GM19324 (cell line): ENCODE measurements at regions not wholly inside any gene's neighbourhood (a gene's known extent, or its start where the extent isn't known, plus 50 kb on each side); places are given as distances from the start of the nearest gene placed in this dataset.
"Not testable (repeated sequence)": the region's sequence is repeated elsewhere in the genome, so short reads cannot be mapped to it uniquely, and the experiment has no call there.

ENCODE experiments used
- ATAC-seq: cut with Tn5 transposase; IDR thresholded peaks from one replicate; pipeline ENCODE4 v1.9.1; 2021; ENCODE audit warnings: mild to moderate bottlenecking, moderate library complexity; ENCODE audit not compliant: unreplicated experiment, low FRiP score

DNA sequence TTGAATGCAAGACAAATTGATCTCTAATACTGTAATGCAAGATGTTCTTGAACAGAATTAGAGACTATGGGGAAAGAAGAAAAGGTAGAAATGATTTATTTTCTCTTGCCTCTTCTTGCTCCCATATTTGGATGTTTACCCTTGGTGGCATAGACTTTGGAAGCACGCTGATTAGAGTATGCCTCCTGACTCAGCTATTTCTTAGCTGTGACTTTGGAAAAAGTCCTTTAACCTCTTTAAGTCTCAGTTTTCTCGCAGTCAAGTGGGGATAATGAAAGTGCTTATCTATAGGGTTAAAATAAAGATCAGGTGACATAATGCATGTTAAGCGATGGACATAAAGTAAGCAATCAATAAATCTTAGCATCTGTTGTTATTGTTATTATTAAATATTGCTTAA lies 545.5 kb downstream of the GLUD2 start:
- ATAC-seq = no peak

DNA sequence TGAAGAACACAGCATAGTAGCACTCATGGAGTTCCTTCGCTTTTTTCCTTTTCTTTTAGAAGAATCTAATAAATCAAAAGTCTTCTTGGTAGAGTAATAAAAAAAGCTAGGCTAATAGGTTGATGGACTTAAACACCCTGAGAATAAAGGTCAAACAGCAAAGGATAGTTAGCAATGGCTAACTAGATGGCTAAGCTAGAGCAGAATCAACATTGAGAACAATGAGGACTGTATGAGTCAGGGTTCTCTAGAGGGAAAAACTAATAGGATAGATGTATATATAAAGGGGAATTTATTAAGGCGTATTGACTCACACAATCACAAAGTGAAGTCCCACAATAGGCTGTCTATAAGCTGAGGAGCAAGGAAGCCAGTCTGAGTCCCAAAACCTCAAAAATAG lies 550.9 kb downstream of the GLUD2 start:
- ATAC-seq = no peak

DNA sequence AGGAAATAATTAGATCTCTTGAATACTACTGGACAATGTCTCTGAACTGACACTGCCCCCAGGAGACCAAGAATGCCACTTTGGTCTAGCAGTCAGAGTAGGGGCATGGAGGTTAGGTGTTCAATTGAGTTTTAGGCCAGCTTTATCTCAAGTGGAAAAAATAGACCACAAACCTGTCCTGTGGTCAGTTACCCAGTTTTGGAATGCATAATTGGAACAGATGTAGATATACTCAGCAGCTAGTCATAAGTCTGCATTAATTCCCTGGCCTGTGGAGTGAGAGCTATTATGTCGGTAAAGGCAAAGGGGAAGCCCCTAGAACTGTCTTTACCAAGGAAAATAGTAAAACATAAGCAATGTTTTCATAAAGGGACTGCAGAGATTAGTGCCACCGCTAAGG lies 587.7 kb downstream of the GLUD2 start:
- ATAC-seq = no peak

DNA sequence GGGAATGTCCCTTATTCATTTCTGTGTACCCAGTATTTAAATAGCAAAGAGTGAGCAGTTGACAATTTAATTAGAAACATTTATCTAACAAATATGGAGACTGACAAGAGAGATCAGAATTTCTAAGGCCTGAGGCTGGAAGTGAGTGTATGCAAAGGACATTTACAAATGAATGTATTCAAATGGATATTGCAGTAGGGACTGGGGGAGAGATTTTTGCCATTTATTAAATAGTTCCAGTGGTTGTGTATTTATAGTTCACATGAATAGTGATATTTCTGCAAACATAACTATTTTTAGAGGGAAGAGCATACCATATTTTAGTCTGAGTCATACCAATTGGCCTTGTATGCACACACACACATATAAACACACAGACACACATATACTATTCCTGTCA lies 592.4 kb downstream of the GLUD2 start:
- ATAC-seq = no peak

DNA sequence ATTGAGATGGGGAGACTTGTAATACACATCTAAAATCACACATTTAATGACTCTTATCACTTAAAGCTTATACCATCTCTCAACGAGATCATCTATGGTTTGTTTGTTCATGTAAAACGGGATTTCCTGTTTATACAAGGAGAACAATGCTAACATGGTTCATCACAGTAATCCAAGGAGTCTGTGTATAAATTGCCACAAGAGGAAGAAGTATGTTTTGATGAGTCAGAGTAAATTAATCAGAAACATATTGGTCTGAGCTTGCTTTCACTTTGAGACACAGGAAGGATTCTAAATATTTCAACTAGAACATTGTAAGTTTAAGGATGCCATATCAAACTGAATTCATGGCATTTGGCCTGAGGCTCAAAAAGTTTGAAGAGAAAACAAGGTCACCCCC lies 594.1 kb downstream of the GLUD2 start:
- no peak for ATAC-seq

DNA sequence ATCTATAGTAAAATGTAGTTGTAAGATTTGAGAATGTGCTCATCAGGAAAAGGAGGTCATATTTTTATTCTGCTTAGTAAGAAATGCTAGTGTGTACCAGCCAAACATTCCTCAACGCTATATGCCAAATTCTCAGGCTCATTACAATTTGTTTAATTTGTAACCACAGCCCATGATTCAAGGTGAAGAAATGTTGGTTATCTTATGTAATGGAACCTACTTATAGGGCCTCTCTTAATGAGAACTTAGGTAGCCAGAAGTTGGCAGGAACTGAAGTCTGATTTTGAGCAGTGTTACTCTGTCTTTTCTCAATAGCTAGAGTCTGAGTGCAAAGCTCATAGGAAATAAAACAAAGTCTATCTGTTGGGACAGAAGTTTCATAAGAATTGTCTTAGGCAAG lies 595.0 kb downstream of the GLUD2 start:
- ATAC-seq = no peak

DNA sequence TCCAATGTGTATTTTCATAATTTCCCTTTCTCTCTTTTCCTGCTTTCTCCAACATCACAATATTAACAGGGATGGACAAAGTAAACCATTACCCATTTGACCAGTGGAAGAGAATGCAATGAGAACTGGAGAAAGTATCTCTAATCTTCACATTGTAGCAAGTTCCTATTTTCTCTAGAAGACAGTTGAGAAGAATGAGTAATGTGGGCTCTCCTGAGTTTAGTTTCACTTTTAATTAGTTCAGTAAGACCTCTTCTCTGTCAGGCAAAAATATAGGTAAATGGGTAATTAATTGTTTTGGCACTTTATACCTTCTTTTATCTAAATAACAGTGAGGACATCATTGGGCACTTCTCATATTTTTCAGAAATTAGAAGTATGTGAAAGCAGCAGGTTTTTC lies 602.0 kb downstream of the GLUD2 start:
- ATAC-seq = no peak

DNA sequence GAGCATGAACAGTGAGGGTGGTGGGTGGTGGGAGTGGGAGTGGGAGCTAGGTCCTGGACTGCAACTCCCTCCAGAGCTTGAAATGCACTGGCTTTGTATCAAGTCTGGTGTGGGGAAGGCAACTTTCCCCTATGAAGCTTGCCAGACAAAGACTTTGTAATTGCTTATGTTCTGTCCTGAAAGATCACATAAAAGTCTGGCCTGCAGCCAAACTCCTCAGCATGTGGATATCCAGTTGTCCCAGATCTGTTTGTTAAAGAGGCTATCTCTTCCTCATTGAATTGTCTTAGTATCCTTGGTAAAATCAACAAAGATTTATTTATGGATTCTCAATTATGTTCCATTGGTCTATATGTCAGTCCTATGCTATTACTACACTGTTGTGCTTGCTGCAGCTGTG lies 607.9 kb downstream of the GLUD2 start:
- ATAC-seq = no peak

DNA sequence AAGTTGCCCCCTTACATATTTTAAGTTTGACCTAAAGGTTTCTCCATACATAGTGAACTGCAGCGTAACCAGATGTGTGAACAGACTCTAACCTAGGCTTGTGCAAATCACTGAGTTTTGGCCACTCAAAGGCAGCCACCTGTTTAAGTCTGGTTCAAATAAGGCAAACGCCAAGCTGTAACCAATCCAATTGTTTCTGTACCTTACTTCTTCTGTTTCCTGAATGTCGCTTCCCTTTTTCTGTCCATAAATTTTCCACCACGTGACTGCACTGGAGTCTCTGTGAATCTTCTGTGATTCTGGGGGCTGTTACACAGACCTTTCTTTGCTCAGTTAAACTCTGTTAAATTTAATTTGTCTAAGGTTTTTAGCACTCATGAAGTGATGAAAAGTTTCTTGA lies 618.8 kb downstream of the GLUD2 start:
- no peak for ATAC-seq

DNA sequence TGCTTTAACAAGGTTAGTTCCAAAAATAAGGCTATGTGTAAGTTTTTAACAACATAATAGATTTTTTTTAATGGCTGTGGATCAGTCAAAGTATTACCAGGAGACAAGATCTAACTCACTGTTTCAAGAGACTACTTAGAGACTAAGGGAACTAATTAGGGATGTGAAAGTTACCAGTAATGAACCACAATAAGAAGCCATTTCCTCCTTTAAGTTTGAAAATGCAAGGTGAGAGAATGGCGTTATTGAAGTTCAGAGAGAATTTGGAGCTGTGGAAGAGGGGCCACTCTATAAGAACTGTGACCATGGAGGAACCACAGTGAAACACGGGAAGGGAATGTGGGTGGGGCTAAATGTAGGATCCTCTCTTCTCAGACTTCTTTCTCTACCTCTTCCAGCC lies 624.2 kb downstream of the GLUD2 start:
- no peak for ATAC-seq

DNA sequence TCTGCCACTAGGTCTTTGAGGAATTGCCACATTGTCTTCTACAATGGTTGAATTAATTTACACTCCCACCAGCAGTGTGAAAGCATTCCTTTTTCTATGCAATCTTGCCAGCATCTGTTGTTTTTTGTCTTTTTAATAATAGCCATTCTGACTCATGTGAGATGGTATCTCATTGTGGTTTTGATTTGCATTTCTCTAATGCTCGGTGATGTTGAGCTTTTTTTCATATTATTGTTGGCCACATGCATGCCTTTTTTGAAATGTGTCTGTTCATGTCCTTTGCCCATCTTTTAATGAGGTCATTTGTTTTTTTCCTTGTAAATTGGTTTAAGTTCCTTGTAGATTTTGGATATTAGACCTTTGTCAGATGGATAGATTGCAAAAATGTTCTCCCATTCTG lies 661.8 kb downstream of the GLUD2 start:
- ATAC-seq = not testable (repeated sequence)

DNA sequence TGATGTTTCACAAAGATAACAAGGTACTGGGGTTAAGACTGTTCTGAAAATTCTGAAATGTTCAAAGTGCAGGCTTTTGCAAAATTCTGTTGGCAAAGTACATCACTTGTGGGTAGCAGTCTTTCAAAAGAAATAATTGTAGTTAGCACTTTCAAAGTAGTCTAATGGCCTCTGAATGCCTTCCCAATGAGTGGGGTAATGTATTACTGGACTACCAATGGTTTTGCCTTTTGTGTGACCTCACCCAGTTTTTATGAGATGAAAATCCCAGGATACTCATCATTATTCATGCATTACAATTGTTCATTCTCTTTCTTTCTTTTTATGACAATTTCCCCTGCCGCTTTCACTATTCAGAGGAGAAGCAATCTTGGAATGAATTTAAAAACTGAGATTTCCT lies 686.1 kb downstream of the GLUD2 start:
- no peak for ATAC-seq

DNA sequence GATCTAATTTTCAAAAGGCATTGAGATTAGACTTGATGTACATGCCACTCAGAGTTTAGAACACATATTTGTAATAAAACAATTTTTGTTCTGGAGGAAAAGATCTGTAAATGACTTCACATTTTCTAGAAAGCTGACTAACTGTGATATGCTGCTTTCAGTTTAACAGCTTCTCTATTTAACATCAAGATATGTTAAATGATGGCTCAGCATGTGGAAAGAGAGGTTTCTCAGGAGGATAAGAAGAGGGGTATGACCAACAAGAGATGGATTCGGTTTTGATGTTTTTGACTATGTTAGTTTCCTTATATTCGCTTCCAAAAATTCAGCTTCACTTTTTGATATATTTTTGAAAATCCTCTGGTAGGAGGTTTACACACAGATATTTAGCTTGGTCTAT lies 698.7 kb downstream of the GLUD2 start:
- no peak for ATAC-seq

DNA sequence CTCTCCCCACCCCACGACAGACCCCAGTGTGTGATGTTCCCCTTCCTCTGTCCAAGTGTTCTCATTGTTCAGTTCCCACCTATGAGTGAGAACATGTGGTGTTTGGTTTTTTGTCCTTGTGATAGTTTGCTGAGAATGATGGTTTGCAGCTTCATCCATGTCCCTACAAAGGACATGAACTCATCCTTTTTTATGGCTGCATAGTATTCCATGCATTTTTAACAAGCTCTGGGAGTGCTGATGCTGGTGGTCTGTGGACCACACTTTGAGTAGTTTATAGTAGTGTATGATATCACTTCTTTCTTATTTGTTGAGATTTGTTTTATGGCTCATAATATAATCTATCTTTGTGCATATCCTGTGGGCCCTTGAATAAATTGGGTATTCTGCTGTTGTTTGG lies 706.2 kb downstream of the GLUD2 start:
- ATAC-seq = not testable (repeated sequence)

DNA sequence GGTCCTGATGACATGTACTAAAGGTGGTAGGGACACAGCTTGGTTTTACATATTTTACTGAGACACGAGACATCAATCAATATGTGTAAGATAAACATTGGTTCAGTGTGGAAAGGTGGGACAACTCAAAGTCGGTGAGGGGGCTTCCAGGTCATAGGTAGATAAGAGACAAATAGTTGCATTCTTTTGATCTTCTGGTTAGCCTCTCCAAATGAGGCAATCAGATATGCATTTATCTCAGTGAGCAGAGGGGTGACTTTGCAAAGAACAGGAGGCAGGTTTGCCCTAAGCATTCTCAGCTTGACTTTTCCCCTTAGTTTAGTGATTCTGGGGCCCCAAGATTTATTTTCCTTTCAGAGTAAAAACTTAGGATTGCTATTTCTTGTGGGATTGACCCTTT lies 706.9 kb downstream of the GLUD2 start:
- ATAC-seq = no peak

DNA sequence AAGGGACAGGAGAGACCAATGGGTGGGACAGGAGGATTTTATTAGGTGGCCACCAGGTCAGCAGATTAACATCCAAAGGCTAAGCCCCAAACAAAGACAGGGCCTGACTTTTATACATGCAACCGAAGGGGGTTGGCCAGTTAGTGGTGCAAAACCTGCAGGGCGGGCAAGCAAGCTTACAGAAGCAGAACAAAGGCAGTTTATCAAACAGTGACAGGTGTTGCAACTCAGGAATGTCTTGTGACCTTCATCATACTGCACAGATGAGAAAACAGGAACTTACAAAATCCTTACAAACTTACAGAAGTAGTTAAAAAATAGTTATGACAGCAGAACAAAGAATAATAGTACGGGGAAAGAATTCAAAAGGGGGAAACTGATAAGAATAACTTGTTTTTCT lies 708.1 kb downstream of the GLUD2 start:
- no peak for ATAC-seq

DNA sequence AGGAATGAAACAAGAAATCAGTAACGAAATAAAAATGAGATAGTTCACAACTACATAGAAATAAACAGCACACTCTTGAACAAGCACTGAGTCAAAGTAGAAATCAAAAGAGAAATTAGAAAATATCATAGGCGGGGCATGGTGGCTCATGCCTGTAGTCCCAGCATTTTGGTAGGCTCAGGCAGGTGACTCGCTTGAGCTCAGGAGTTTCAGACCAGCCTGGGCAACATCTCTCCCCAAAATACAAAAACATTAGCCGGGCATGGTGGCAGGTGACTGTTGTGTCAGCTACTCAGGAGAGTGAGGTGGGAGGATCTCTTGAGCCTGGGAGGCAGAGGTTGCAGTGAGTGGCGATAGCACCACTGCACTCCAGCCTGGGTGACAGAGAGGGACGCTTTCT lies 714.4 kb downstream of the GLUD2 start:
- ATAC-seq = no peak

DNA sequence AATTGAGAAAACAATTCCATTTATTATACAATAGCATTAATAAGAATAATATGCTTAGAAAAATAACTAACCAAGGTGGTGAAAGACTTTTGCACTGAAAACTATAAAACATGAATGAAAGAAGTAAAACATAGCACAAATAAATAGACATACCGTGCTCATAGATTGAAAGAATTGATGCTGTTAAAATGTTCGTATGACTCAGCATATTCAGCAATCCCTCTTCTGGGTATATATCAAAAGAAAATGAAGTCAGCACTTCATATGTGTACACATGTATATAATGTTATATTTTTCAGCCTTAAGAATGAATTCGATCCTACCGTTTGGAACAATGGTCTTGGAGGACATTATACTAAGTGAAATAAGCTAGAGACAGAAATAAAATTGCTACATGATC lies 716.3 kb downstream of the GLUD2 start:
- no peak for ATAC-seq

DNA sequence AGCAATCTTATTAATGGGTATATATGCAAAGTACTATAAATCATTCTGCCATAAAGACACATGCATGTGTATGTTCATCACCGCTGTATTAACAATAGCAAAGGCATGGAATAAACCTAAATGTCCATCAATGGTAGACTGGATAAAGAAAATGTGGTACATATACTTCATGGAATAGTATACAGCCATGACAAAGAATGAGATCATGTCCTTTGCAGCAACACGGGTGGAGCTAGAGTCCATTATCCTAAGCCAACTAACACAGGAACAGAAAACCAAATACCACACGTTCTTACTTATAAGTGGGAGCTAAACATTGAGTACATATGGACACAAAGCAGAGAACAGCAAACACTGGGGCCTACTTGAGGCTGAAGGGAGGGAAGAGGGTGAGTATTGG lies 720.8 kb downstream of the GLUD2 start:
- not testable (repeated sequence) for ATAC-seq

DNA sequence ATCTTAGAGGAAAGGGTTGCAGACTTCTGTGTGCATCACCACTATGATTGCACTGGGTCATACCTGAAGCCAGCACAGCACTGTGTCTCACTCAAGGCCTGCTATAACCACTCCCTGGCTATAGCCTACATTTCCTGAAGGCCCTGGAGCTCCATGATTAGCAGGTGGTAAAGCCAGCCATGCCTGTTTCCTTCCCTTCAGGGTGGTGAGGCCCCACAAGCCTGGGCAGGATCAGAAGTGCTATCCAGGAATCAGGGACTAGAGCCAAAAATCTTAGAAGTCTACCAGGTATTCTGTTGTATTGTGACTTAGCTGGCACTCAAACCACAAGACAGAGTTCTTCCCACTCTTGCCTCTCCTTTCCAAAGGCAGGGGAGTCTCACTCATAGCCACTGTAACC lies 734.6 kb downstream of the GLUD2 start:
- no peak for ATAC-seq

DNA sequence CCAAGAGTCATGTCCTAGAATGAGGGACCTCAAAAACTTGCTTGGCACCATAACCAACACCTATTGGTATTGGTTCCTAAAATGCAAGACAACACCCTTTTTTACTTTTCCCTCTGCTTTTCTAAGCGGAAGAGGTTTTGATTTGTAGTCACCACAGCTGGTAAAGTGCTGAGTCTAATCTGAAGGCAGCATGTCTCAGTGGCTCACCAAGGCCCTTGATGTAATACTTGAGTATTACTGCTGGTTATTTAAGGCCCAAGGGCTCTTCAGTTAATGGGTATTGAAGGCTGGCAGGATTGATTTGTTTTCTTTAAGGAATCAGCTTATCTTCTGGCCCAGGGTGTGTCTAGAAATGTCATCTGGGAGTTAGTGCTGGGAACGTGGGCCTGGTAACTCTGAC lies 735.1 kb downstream of the GLUD2 start:
- no peak for ATAC-seq

DNA sequence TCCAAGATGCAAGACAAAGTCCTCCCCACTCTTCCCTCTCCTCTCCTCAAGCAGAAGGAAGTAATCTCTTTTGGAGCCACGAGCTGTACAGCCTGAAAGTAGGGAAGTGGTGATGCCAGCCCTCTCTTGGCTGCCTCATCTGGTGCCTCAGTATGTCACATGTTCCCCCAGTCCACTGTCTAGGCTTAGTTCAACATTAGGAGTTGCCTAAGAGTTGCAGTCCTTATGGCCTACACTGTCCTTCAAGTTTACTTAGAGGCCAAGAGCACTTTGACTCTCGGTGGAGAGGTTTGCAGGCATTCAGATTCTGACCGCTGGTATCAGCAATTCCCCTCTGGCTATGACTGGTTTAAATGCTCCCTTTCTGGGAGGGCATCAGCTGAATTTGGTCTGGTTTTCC lies 735.6 kb downstream of the GLUD2 start:
- no peak for ATAC-seq

DNA sequence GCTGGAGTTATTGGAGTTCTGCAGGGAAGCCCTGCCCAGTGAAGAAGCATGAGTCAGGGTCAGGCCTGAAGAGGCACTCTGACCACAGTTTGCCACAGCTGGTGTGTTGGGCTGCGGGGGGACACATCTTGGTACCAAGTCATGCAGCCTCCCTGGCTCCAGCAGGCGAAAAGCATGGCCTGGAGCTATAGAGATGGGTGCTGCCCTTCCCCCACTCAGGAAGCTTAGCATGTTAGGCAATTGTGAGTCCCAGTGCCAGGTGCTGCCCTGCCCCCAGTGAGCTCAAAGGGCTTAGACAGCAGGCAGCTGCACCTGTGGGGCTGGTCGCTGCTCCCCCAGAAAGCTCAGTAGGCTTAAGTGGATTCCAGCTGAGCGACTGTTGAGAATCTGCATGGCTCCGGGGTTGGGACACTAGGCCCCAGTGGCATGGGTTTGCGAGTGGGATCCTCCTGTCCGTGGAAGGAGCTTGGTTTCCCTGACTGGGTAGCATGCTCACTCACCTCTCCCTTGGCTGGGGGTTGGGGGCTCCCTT lies 755.5 kb downstream of the GLUD2 start:
- ATAC-seq = no peak
